HEK293 (cell line): ENCODE measurements at regions not wholly inside any gene's neighbourhood (a gene's known extent, or its start where the extent isn't known, plus 50 kb on each side); places are given as distances from the start of the nearest gene placed in this dataset.

Source experiments
- CTCF ChIA-PET: fragments of 350-600 bp; formaldehyde crosslinking; extraction: SDS; loops from one replicate; lab custom pipeline; 2021; ENCODE audit warnings: antibody characterized with exemption; lab: Yijun Ruan, JAX
- POLR2A ChIA-PET: fragments of 300-600 bp; formaldehyde crosslinking; extraction: SDS; loops from one replicate; lab custom pipeline; 2020; ENCODE audit warnings: antibody characterized with exemption, inconsistent platforms; lab: Yijun Ruan, JAX
- H3K27ac ChIP-seq: fragments of 200-500 bp; sonication (Bioruptor generic); 2 replicates; pipeline ENCODE4 v1.5.1; 2014; ENCODE audit warnings: low read depth, low read length, control low read depth, inconsistent platforms; ENCODE audit errors: extremely low read depth
- H3K36me3 ChIP-seq, 2 experiments: fragments of 200-500 bp in 1 of 2; sonication (Bioruptor generic) in 1 of 2; 1 replicate in 1 of 2; 2 replicates in 1 of 2; pipeline ENCODE4 v1.5.1; 2014 to 2017; ENCODE audit warnings: inconsistent platforms in 2 of 2, low read length in 2 of 2; ENCODE audit not compliant: control insufficient read depth in 2 of 2, insufficient read depth in 1 of 2
- H3K4me1 ChIP-seq: fragments of 200-500 bp; sonication (Bioruptor generic); 2 replicates; pipeline ENCODE4 v1.5.1; 2014; ENCODE audit warnings: mild to moderate bottlenecking, low read length, inconsistent platforms; ENCODE audit not compliant: control insufficient read depth, insufficient read depth
- H3K4me3 ChIP-seq: 2 replicates; pipeline ENCODE4 v1.5.1; 2011; ENCODE audit warnings: low read depth, mild to moderate bottlenecking, control low read depth, low read length, moderate library complexity
- H3K9me3 ChIP-seq: fragments of 200-500 bp; sonication (Bioruptor generic); 2 replicates; pipeline ENCODE4 v1.5.1; 2014; ENCODE audit warnings: low read depth, low read length, inconsistent platforms; ENCODE audit not compliant: control insufficient read depth, insufficient read depth
- CTCF ChIP-seq: fragments of 450-650 bp; formaldehyde crosslinking; IDR thresholded peaks from 2 replicates; pipeline ENCODE4 v1.5.1; 2016; ENCODE audit warnings: missing biosample characterization, missing genetic modification characterization
- HOXD13 ChIP-seq: sonication (generic); formaldehyde crosslinking; IDR thresholded peaks from 2 replicates; pipeline ENCODE4 v1.8.0; 2022; ENCODE audit warnings: missing genetic modification reagents, borderline replicate concordance
- KLF1 ChIP-seq: fragments of 450-650 bp; formaldehyde crosslinking; IDR thresholded peaks from 2 replicates; pipeline ENCODE4 v1.5.1; 2016; ENCODE audit warnings: missing biosample characterization, missing genetic modification characterization
- KLF16 ChIP-seq: fragments of 450-650 bp; formaldehyde crosslinking; IDR thresholded peaks from 2 replicates; pipeline ENCODE4 v1.5.1; 2017; ENCODE audit warnings: missing biosample characterization, missing genetic modification characterization
- MEIS1 ChIP-seq: sonication (generic); formaldehyde crosslinking; IDR thresholded peaks from 2 replicates; pipeline ENCODE4 v1.8.1; 2022; ENCODE audit warnings: missing genetic modification reagents, mild to moderate bottlenecking, borderline replicate concordance
- MYNN ChIP-seq: fragments of 450-650 bp; formaldehyde crosslinking; IDR thresholded peaks from 2 replicates; pipeline ENCODE4 v1.5.1; 2016; ENCODE audit warnings: missing biosample characterization, missing genetic modification characterization, borderline replicate concordance
- PRDM2 ChIP-seq: fragments of 450-650 bp; formaldehyde crosslinking; IDR thresholded peaks from 2 replicates; pipeline ENCODE4 v1.5.1; 2016; ENCODE audit warnings: missing biosample characterization, missing genetic modification characterization, borderline replicate concordance
- SETDB1 ChIP-seq: IDR thresholded peaks from one replicate; pipeline ENCODE4 v1.6.1; 2017; ENCODE audit warnings: mild to moderate bottlenecking, low read length, moderate library complexity, mixed read lengths; ENCODE audit not compliant: insufficient read length
- YY1 ChIP-seq: fragments of 450-650 bp; formaldehyde crosslinking; IDR thresholded peaks from 2 replicates; pipeline ENCODE4 v1.5.1; 2018; ENCODE audit warnings: missing biosample characterization, missing genetic modification characterization
- ZBTB21 ChIP-seq: fragments of 450-650 bp; formaldehyde crosslinking; IDR thresholded peaks from 2 replicates; pipeline ENCODE4 v1.5.1; 2017; ENCODE audit warnings: missing biosample characterization, missing genetic modification characterization
- ZBTB6 ChIP-seq: fragments of 450-650 bp; formaldehyde crosslinking; IDR thresholded peaks from 2 replicates; pipeline ENCODE4 v1.5.1; 2017; ENCODE audit warnings: missing biosample characterization, missing genetic modification characterization
- ZBTB7A ChIP-seq: fragments of 450-650 bp; formaldehyde crosslinking; IDR thresholded peaks from 2 replicates; pipeline ENCODE4 v1.5.1; 2016; ENCODE audit warnings: low read depth, missing biosample characterization, missing genetic modification characterization
- ZNF112 ChIP-seq: fragments of 450-650 bp; formaldehyde crosslinking; IDR thresholded peaks from 2 replicates; pipeline ENCODE4 v1.5.0; 2017; ENCODE audit warnings: missing biosample characterization, missing genetic modification characterization
- ZNF24 ChIP-seq: fragments of 450-650 bp; formaldehyde crosslinking; IDR thresholded peaks from 2 replicates; pipeline ENCODE4 v1.5.1; 2016; ENCODE audit warnings: missing biosample characterization, missing genetic modification characterization
- ZNF248 ChIP-seq: fragments of 450-650 bp; formaldehyde crosslinking; IDR thresholded peaks from 2 replicates; pipeline ENCODE4 v1.5.1; 2017; ENCODE audit warnings: missing biosample characterization, missing genetic modification characterization
- ZNF426 ChIP-seq: fragments of 450-650 bp; formaldehyde crosslinking; IDR thresholded peaks from 2 replicates; pipeline ENCODE4 v1.5.1; 2017; ENCODE audit warnings: missing biosample characterization, missing genetic modification characterization, mild to moderate bottlenecking, inconsistent platforms, moderate library complexity
- ZNF433 ChIP-seq: fragments of 450-650 bp; formaldehyde crosslinking; IDR thresholded peaks from 2 replicates; pipeline ENCODE4 v1.5.1; 2016; ENCODE audit warnings: missing biosample characterization, missing genetic modification characterization, low read depth
- ZNF571 ChIP-seq: fragments of 450-650 bp; formaldehyde crosslinking; IDR thresholded peaks from 2 replicates; pipeline ENCODE4 v1.5.0; 2017; ENCODE audit warnings: missing biosample characterization, missing genetic modification characterization
- ZNF654 ChIP-seq: fragments of 450-650 bp; formaldehyde crosslinking; IDR thresholded peaks from 2 replicates; pipeline ENCODE4 v1.5.1; 2016; ENCODE audit warnings: low read depth, missing biosample characterization, missing genetic modification characterization
- ZNF677 ChIP-seq: fragments of 450-650 bp; IDR thresholded peaks from 2 replicates; pipeline ENCODE4 v1.5.0; 2018; ENCODE audit warnings: missing biosample characterization, mild to moderate bottlenecking, missing genetic modification characterization, moderate library complexity
- ZNF747 ChIP-seq: fragments of 450-650 bp; formaldehyde crosslinking; IDR thresholded peaks from 2 replicates; pipeline ENCODE4 v1.5.1; 2016; ENCODE audit warnings: missing biosample characterization, missing genetic modification characterization
- ZNF777 ChIP-seq: fragments of 450-650 bp; formaldehyde crosslinking; IDR thresholded peaks from 2 replicates; pipeline ENCODE4 v1.5.1; 2017; ENCODE audit warnings: missing biosample characterization, missing genetic modification characterization, borderline replicate concordance
- ZSCAN16 ChIP-seq: fragments of 450-650 bp; formaldehyde crosslinking; IDR thresholded peaks from 2 replicates; pipeline ENCODE4 v1.5.1; 2016; ENCODE audit warnings: missing biosample characterization, missing genetic modification characterization

- TF ChIP-seq ZNF571 (no peak), ZBTB6 (no peak), ZBTB7A (tag by site-specific recombination) (no peak)
- TF ChIP-seq, all 188 proteins: peak for 0
Measured at GRCh38 chr2:2734308-2734707, 403.2 kb upstream of the MYT1L start (continued).

- CTCF ChIA-PET, result interaction anchor here (0.7 kb wide), 1 partner anchor 35 kb away, joined by 4 read pairs; no protein-coding TSS in a partner anchor
- TF ChIP-seq ZNF112, result no peak
- TF ChIP-seq ZNF747 (tag by site-specific recombination), result no peak
- no peak for TF ChIP-seq SETDB1
- no peak for TF ChIP-seq ZSCAN16 (tag by site-specific recombination)
- no peak for TF ChIP-seq ZNF433
- no peak for TF ChIP-seq ZNF777 (tag by site-specific recombination)
- no peak for TF ChIP-seq KLF1 (tag by site-specific recombination)
- no peak for TF ChIP-seq ZNF248 (tag by site-specific recombination)
- no peak for TF ChIP-seq CTCF (tag by site-specific recombination)
- TF ChIP-seq ZBTB21 (tag by site-specific recombination), result no peak
- no peak for TF ChIP-seq ZNF654
- no peak for TF ChIP-seq ZNF24 (tag by site-specific recombination)
- TF ChIP-seq HOXD13, result no peak
- no peak for TF ChIP-seq YY1 (tag by site-specific recombination)
- no peak for TF ChIP-seq MYNN (tag by site-specific recombination)
- no peak for TF ChIP-seq KLF16
- TF ChIP-seq ZNF677, result no peak
- no peak for TF ChIP-seq MEIS1 (CRISPR knock-in tag)
- TF ChIP-seq PRDM2 (tag by site-specific recombination), result no peak
- no peak for TF ChIP-seq ZNF426 (tag by site-specific recombination)
Measured at GRCh38 chr2:2733818-2734217, 402.7 kb upstream of the MYT1L start.

More at GRCh38 chr2:2733818-2734217, 402.7 kb upstream of the MYT1L start:
- Histone ChIP-seq H3K9me3 (no peaks in the 10 kb centered on the region), H3K36me3 (no peaks in the 10 kb centered on the region), H3K4me1 (no peaks in the 10 kb centered on the region), H3K27ac (no peak overlapping the region), H3K4me3 (no peak overlapping the region)
- POLR2A ChIA-PET, result no interaction called here
